Fibroblast of pulmonary artery (primary cell): ENCODE measurements at regions not wholly inside any gene's neighbourhood (a gene's known extent, or its start where the extent isn't known, plus 50 kb on each side); places are given as distances from the start of the nearest gene placed in this dataset.

Experiments
- DNase-seq: peaks from one replicate; pipeline ENCODE4 v3.0.0-alpha.2; 2010; ENCODE audit warnings: low read depth
- H3K4me3 ChIP-seq: replicated peaks from 2 replicates; pipeline ENCODE4 v1.5.1; 2011; ENCODE audit warnings: low read depth, mild to moderate bottlenecking, control low read depth, low read length, moderate library complexity
- TF ChIP-seq, protein P1 (sequence below): IDR thresholded peaks from 2 replicates; pipeline ENCODE4 v1.5.1; 2011; ENCODE audit warnings: mild to moderate bottlenecking, control low read depth, low read length, inconsistent platforms; ENCODE audit errors: missing control alignments

DNA sequence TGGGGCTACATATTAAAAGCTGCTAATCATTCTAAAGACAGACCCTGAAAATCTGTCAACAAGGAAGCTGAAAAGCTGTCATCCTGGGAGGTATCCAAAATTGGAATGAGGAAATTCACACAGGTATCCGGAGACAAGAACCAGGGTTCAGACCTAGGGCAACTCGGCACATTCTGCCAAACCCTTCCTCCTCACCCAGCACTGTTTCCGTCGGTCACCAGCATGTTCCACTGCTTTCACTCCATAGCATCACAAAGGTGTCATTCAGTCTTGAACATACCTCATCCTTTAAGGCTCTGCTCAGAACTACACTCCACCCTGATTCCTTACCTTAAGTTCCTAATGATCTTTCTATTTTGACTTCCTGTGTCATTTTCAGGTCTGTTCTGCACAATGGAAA lies 153.1 kb upstream of the RASA1 start:
- TF ChIP-seq, protein P1, sequence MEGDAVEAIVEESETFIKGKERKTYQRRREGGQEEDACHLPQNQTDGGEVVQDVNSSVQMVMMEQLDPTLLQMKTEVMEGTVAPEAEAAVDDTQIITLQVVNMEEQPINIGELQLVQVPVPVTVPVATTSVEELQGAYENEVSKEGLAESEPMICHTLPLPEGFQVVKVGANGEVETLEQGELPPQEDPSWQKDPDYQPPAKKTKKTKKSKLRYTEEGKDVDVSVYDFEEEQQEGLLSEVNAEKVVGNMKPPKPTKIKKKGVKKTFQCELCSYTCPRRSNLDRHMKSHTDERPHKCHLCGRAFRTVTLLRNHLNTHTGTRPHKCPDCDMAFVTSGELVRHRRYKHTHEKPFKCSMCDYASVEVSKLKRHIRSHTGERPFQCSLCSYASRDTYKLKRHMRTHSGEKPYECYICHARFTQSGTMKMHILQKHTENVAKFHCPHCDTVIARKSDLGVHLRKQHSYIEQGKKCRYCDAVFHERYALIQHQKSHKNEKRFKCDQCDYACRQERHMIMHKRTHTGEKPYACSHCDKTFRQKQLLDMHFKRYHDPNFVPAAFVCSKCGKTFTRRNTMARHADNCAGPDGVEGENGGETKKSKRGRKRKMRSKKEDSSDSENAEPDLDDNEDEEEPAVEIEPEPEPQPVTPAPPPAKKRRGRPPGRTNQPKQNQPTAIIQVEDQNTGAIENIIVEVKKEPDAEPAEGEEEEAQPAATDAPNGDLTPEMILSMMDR: no peak
- no peak for DNase-seq
- no peak overlapping the region for H3K4me3 ChIP-seq

GRCh38 chr5:87115839-87116364 lies 151.8 kb upstream of the RASA1 start:
- TF ChIP-seq, protein P1: no peak
- DNase-seq: no peak
- no peak overlapping the region for H3K4me3 ChIP-seq

DNA sequence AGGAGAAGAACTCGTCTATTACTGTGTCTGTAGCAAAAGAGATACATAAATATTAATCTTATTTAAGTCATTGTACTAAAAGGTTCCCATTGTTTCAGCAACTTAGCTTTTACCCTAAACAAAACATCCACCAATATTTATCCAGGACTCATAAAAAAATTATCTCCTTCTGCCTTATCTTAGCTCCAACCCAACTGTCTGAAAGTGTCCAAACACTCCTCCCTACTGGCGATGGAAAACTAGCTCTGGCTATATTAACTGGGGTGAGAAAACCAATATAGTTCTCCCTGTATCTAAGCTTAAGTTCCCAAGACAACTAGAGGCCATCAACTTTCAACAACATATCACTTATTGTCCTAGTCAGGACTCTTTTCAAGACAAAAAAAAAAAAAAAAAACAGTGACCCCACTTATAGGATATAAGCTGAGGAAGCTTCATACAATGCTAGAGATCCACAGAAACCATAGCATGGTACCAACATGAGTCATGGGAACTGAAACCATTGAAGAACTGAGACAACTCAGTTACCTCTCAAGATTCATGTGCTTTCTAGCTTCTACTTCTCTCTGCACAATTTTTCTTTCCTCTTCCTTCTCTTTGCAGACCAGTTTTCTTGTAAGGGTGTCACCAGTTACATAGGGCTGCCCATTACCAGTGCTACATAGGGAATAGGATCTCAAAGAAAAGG lies 150.7 kb upstream of the RASA1 start:
- TF ChIP-seq, protein P1: no peak
- H3K4me3 ChIP-seq: no peak overlapping the region
- DNase-seq: no peak

DNA sequence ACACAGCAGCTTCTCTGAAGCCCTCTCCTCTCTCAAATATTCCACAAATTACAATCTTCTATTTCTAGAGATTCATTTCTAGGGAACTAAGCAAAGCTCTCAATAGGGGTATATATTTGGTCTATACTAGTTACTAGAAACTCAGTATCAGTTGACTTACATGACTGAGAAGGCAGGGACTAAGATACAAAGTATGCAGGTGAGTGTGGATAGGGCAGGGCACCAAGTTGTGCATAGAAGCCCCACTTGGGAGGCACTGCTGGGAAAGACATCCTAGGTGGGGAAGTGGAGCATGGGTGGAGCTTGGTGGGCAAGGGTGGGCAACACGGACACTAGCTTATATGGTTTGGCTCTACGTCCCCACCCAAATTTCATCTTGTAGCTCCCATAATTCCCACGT lies 148.1 kb upstream of the RASA1 start:
- TF ChIP-seq, protein P1: no peak
- no peak for DNase-seq
- H3K4me3 ChIP-seq: no peak overlapping the region

GRCh38 chr5:87120518-87121303 lies 147.0 kb upstream of the RASA1 start:
- no peak overlapping the region for H3K4me3 ChIP-seq
- TF ChIP-seq, protein P1: no peak
- DNase-seq: peak; percentile 82

GRCh38 chr5:87121304-87122150 lies 146.2 kb upstream of the RASA1 start:
- TF ChIP-seq, protein P1: no peak
- DNase-seq: peak; percentile 90
- no peak overlapping the region for H3K4me3 ChIP-seq
